WTC11 (cell line): ENCODE measurements at regions not wholly inside any gene's neighbourhood (a gene's known extent, or its start where the extent isn't known, plus 50 kb on each side); places are given as distances from the start of the nearest gene placed in this dataset.
"Not testable (repeated sequence)": the region's sequence is repeated elsewhere in the genome, so short reads cannot be mapped to it uniquely, and the experiment has no call there.

Source experiments
- ATAC-seq: fragments of 200-7000 bp; cut with Tn5 transposase; 2 replicates; pipeline ENCODE4 v1.10.0; 2021; ENCODE audit warnings: mild to moderate bottlenecking, moderate library complexity
- CTCF ChIA-PET: fragments of 300-600 bp; sonication (Branson Sonifier 250); formaldehyde crosslinking; loops from one replicate; lab custom pipeline; 2021; ENCODE audit warnings: antibody characterized with exemption; lab: Charles Lee
- POLR2A ChIA-PET: fragments of 350-600 bp; sonication (Branson Sonifier 250); formaldehyde crosslinking; loops from one replicate; lab custom pipeline; 2021; ENCODE audit warnings: antibody characterized with exemption; lab: Charles Lee
- DNase-seq: peaks from one replicate; pipeline ENCODE4 v3.0.0; 2021; ENCODE audit warnings: low spot score
- H3K27ac Mint-ChIP-seq: 2 replicates; pipeline ENCODE4 v1.8.0; 2021; ENCODE audit warnings: mixed read lengths
- H3K27me3 Mint-ChIP-seq: 2 replicates; pipeline ENCODE4 v1.8.0; 2021; ENCODE audit warnings: low read depth, mild to moderate bottlenecking, moderate library complexity, mixed read lengths
- H3K36me3 Mint-ChIP-seq: 2 replicates; pipeline ENCODE4 v1.8.0; 2021; ENCODE audit warnings: mixed read lengths
- H3K4me1 Mint-ChIP-seq: 2 replicates; pipeline ENCODE4 v1.8.0; 2022; ENCODE audit warnings: mixed read lengths
- H3K4me3 Mint-ChIP-seq: 2 replicates; pipeline ENCODE4 v1.8.0; 2021; ENCODE audit warnings: mild to moderate bottlenecking, moderate library complexity, mixed read lengths
- H3K9me3 Mint-ChIP-seq: 2 replicates; pipeline ENCODE4 v1.8.0; 2021; ENCODE audit warnings: mixed read lengths
- ATF2 ChIP-seq: sonication (generic); formaldehyde crosslinking; IDR thresholded peaks from 2 replicates; pipeline ENCODE4 v1.8.1; 2022; ENCODE audit warnings: low read depth, missing genetic modification reagents, borderline replicate concordance
- EMX1 ChIP-seq: fragments of 250-450 bp; sonication (Bioruptor Pico); IDR thresholded peaks from 2 replicates; pipeline ENCODE4 v1.8.0; 2021; ENCODE audit warnings: mild to moderate bottlenecking
- ERG ChIP-seq: fragments of 250-450 bp; sonication (Bioruptor Pico); IDR thresholded peaks from 2 replicates; pipeline ENCODE4 v1.8.0; 2021; ENCODE audit warnings: mild to moderate bottlenecking
- GTF2I ChIP-seq: fragments of 250-450 bp; sonication (Bioruptor Pico); conservative IDR thresholded peaks from 2 replicates; pipeline ENCODE4 v1.4.0; 2021; ENCODE audit warnings: mild to moderate bottlenecking
- JAZF1 ChIP-seq: fragments of 250-450 bp; sonication (Bioruptor Pico); IDR thresholded peaks from 2 replicates; pipeline ENCODE4 v1.9.0; 2021; ENCODE audit warnings: moderate library complexity, mild to moderate bottlenecking, inconsistent platforms
- MLX ChIP-seq: sonication (generic); formaldehyde crosslinking; IDR thresholded peaks from 2 replicates; pipeline ENCODE4 v1.8.1; 2023; ENCODE audit warnings: mild to moderate bottlenecking, missing genetic modification reagents, moderate library complexity
- MYBL2 ChIP-seq: sonication (generic); formaldehyde crosslinking; IDR thresholded peaks from 2 replicates; pipeline ENCODE4 v1.8.1; 2023; ENCODE audit warnings: mild to moderate bottlenecking, moderate library complexity, missing genetic modification reagents
- NFYB ChIP-seq: sonication (generic); formaldehyde crosslinking; conservative IDR thresholded peaks from 2 replicates; pipeline ENCODE4 v1.8.0; 2022; ENCODE audit warnings: low read depth, missing genetic modification reagents
- NR3C1 ChIP-seq: sonication (generic); formaldehyde crosslinking; conservative IDR thresholded peaks from 2 replicates; pipeline ENCODE4 v1.8.1; 2023; ENCODE audit warnings: low read depth, mild to moderate bottlenecking, missing genetic modification reagents
- RELA ChIP-seq: sonication (generic); formaldehyde crosslinking; IDR thresholded peaks from 2 replicates; pipeline ENCODE4 v1.8.1; 2022; ENCODE audit warnings: missing genetic modification reagents, mild to moderate bottlenecking, borderline replicate concordance
- SMAD3 ChIP-seq: sonication (generic); formaldehyde crosslinking; IDR thresholded peaks from 2 replicates; pipeline ENCODE4 v1.8.0; 2022; ENCODE audit warnings: missing genetic modification reagents, mild to moderate bottlenecking, borderline replicate concordance
- ZNF232 ChIP-seq: sonication (generic); formaldehyde crosslinking; IDR thresholded peaks from 2 replicates; pipeline ENCODE4 v1.8.0; 2022; ENCODE audit warnings: mild to moderate bottlenecking, missing genetic modification reagents
- TF ChIP-seq, protein P1 (sequence below): fragments of 250-450 bp; sonication (Bioruptor Pico); IDR thresholded peaks from 2 replicates; pipeline ENCODE4 v1.9.0; 2021; ENCODE audit warnings: moderate library complexity, mild to moderate bottlenecking, inconsistent platforms, borderline replicate concordance
- TF ChIP-seq, protein P2 (sequence below): sonication (generic); formaldehyde crosslinking; IDR thresholded peaks from 2 replicates; pipeline ENCODE4 v1.8.1; 2023; ENCODE audit warnings: mild to moderate bottlenecking, missing genetic modification reagents
- TF ChIP-seq, protein P3 (sequence below): sonication (generic); formaldehyde crosslinking; conservative IDR thresholded peaks from 2 replicates; pipeline ENCODE4 v1.8.1; 2023; ENCODE audit warnings: mild to moderate bottlenecking, low read depth, missing genetic modification reagents, moderate library complexity
- TF ChIP-seq, protein P4 (sequence below): sonication (generic); formaldehyde crosslinking; IDR thresholded peaks from 2 replicates; pipeline ENCODE4 v1.8.1; 2023; ENCODE audit warnings: mild to moderate bottlenecking, missing genetic modification reagents, moderate library complexity
- TF ChIP-seq, protein P5 (sequence below): fragments of 250-450 bp; sonication (Bioruptor Pico); IDR thresholded peaks from 2 replicates; pipeline ENCODE4 v2.1.2; 2022; ENCODE audit warnings: mild to moderate bottlenecking, moderate library complexity

GRCh38 chr6:100223952-100224351 is 229.9 kb upstream of the MCHR2 start:
- H3K9me3 Mint-ChIP-seq, CTCF ChIA-PET, H3K27me3 Mint-ChIP-seq, H3K4me3 Mint-ChIP-seq, H3K27ac Mint-ChIP-seq, ATAC-seq, POLR2A ChIA-PET, DNase-seq, H3K4me1 Mint-ChIP-seq, H3K36me3 Mint-ChIP-seq: not testable (repeated sequence)
- 0 out of 2 replicates have a peak, but pooled peaks have one; percentile 63 for TF ChIP-seq GTF2I (CRISPR knock-in tag)

- TF ChIP-seq MLX (CRISPR knock-in tag), result no peak
- no peak for TF ChIP-seq SMAD3 (CRISPR knock-in tag)
- TF ChIP-seq, protein P1, sequence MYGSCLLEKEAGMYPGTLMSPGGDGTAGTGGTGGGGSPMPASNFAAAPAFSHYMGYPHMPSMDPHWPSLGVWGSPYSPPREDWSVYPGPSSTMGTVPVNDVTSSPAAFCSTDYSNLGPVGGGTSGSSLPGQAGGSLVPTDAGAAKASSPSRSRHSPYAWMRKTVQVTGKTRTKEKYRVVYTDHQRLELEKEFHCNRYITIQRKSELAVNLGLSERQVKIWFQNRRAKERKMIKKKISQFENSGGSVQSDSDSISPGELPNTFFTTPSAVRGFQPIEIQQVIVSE, result no peak
- no peak for TF ChIP-seq NR3C1 (CRISPR knock-in tag)
- TF ChIP-seq, protein P2, sequence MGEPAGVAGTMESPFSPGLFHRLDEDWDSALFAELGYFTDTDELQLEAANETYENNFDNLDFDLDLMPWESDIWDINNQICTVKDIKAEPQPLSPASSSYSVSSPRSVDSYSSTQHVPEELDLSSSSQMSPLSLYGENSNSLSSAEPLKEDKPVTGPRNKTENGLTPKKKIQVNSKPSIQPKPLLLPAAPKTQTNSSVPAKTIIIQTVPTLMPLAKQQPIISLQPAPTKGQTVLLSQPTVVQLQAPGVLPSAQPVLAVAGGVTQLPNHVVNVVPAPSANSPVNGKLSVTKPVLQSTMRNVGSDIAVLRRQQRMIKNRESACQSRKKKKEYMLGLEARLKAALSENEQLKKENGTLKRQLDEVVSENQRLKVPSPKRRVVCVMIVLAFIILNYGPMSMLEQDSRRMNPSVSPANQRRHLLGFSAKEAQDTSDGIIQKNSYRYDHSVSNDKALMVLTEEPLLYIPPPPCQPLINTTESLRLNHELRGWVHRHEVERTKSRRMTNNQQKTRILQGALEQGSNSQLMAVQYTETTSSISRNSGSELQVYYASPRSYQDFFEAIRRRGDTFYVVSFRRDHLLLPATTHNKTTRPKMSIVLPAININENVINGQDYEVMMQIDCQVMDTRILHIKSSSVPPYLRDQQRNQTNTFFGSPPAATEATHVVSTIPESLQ (CRISPR knock-in tag), result no peak
- no peak for TF ChIP-seq EMX1 (CRISPR knock-in tag)
- TF ChIP-seq ATF2, result no peak
- no peak for TF ChIP-seq RELA (CRISPR knock-in tag)
- TF ChIP-seq, protein P3, sequence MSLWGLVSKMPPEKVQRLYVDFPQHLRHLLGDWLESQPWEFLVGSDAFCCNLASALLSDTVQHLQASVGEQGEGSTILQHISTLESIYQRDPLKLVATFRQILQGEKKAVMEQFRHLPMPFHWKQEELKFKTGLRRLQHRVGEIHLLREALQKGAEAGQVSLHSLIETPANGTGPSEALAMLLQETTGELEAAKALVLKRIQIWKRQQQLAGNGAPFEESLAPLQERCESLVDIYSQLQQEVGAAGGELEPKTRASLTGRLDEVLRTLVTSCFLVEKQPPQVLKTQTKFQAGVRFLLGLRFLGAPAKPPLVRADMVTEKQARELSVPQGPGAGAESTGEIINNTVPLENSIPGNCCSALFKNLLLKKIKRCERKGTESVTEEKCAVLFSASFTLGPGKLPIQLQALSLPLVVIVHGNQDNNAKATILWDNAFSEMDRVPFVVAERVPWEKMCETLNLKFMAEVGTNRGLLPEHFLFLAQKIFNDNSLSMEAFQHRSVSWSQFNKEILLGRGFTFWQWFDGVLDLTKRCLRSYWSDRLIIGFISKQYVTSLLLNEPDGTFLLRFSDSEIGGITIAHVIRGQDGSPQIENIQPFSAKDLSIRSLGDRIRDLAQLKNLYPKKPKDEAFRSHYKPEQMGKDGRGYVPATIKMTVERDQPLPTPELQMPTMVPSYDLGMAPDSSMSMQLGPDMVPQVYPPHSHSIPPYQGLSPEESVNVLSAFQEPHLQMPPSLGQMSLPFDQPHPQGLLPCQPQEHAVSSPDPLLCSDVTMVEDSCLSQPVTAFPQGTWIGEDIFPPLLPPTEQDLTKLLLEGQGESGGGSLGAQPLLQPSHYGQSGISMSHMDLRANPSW (CRISPR knock-in tag), result no peak
- no peak for TF ChIP-seq ERG (CRISPR knock-in tag)
- POLR2A ChIA-PET, result no interaction called here
- ATAC-seq (peak; percentile 46), DNase-seq (no peak)
- Mint-ChIP-seq H3K4me1 (0 out of 2 replicates have a peak, but pooled peaks cover 4% of the 10 kb centered on the region), H3K36me3 (no peaks in the 10 kb centered on the region), H3K27ac (no peak overlapping the region), H3K9me3 (peaks cover 7% of the 10 kb centered on the region; the same call in 1 of the 2 replicates), H3K27me3 (no peaks in the 10 kb centered on the region), H3K4me3 (no peak overlapping the region)
- CTCF ChIA-PET, result no interaction called here
Measured at GRCh38 chr6:100220543-100220942, 226.5 kb upstream of the MCHR2 start.

DNA sequence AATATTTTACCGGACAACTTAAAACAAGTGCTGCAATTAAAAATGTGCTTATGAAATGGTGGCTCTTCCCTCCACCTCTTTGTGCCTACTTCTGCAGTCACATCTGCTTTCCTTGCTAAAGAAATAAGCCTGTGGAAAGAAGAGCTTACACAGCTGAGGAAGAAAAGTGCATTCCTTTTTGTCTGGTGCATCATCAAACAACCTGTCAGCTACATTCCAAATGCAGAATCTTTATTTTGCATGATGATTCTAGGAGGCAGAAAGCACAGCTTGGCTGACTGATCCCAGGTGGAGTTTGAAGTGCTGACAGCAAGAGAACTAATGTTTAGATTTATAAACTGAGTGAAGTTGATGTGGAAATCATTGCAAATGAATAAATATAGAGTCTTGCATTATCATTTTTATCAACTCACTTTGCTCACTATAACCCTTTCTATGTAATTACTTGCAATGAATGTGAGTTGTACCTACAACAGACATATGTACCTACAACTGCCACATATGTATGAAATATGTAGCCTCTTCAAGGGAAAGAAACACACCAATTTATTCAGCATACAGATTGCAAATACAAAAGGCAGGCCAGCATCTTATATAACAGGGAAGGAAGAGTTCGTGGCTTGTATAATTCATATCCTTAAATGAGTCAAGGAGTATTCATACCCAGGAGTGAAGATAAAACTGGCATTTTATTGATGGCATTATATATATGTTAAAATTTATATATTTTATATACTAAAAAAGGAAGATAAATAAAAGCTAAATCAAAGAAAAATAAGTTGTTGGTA is 223.4 kb upstream of the MCHR2 start:
- POLR2A ChIA-PET, result no interaction called here
- Mint-ChIP-seq H3K4me1 (no peaks in the 10 kb centered on the region), H3K4me3 (no peak overlapping the region), H3K36me3 (no peaks in the 10 kb centered on the region), H3K27me3 (no peaks in the 10 kb centered on the region), H3K9me3 (peaks cover 3% of the 10 kb centered on the region; the same call in 1 of the 2 replicates), H3K27ac (no peak overlapping the region)
- ATAC-seq (no peak), DNase-seq (no peak)
- CTCF ChIA-PET, result no interaction called here
- TF ChIP-seq NFYB, result no peak
- TF ChIP-seq, protein P2 (CRISPR knock-in tag), result no peak
- no peak for TF ChIP-seq ZNF232 (CRISPR knock-in tag)
- TF ChIP-seq, protein P4, sequence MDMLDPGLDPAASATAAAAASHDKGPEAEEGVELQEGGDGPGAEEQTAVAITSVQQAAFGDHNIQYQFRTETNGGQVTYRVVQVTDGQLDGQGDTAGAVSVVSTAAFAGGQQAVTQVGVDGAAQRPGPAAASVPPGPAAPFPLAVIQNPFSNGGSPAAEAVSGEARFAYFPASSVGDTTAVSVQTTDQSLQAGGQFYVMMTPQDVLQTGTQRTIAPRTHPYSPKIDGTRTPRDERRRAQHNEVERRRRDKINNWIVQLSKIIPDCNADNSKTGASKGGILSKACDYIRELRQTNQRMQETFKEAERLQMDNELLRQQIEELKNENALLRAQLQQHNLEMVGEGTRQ (CRISPR knock-in tag), result no peak
- TF ChIP-seq, protein P5, sequence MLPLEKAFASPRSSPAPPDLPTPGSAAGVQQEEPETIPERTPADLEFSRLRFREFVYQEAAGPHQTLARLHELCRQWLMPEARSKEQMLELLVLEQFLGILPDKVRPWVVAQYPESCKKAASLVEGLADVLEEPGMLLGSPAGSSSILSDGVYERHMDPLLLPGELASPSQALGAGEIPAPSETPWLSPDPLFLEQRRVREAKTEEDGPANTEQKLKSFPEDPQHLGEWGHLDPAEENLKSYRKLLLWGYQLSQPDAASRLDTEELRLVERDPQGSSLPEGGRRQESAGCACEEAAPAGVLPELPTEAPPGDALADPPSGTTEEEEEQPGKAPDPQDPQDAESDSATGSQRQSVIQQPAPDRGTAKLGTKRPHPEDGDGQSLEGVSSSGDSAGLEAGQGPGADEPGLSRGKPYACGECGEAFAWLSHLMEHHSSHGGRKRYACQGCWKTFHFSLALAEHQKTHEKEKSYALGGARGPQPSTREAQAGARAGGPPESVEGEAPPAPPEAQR (CRISPR knock-in tag), result no peak
- no peak for TF ChIP-seq MYBL2
- no peak for TF ChIP-seq JAZF1 (CRISPR knock-in tag)
